Gastroesophageal sphincter (tissue), 4 donors: ENCODE measurements at regions not wholly inside any gene's neighbourhood (a gene's known extent, or its start where the extent isn't known, plus 50 kb on each side); places are given as distances from the start of the nearest gene placed in this dataset.
A peak's percentile ranks its signal among the peaks of the same experiment; 100 is the strongest.
"Not testable (repeated sequence)": the region's sequence is repeated elsewhere in the genome, so short reads cannot be mapped to it uniquely, and the experiment has no call there.

ENCODE experiments used
- ATAC-seq: fragments of 150-250 bp; one replicate; pipeline ENCODE4 v1.9.1; 2016; ENCODE audit warnings: mild to moderate bottlenecking, moderate library complexity
- H3K27ac ChIP-seq, 4 donors: fragments of 200-600 bp; sonication (generic) in 3 of 4; 1 replicate in 3 of 4; 2 replicates in 1 of 4; pipeline ENCODE4 v1.5.1; 2016 to 2019
- H3K27me3 ChIP-seq: fragments of 200-600 bp; sonication (generic); one replicate; pipeline ENCODE4 v1.5.1; 2019
- H3K36me3 ChIP-seq, 2 donors: fragments of 200-600 bp; sonication (generic); one replicate each; pipeline ENCODE4 v1.5.1; 2019; ENCODE audit warnings: control low read depth in 1 of 2
- H3K4me1 ChIP-seq, 3 donors: fragments of 200-600 bp; sonication (generic); 1 replicate in 2 of 3; 2 replicates in 1 of 3; pipeline ENCODE4 v1.5.1; 2016 to 2019; ENCODE audit warnings: control low read depth in 2 of 3
- H3K4me3 ChIP-seq, 2 donors: fragments of 200-600 bp; sonication (generic); one replicate each; pipeline ENCODE4 v1.5.1; 2019; ENCODE audit warnings: mild to moderate bottlenecking in 1 of 2, moderate library complexity in 1 of 2
- H3K9me3 ChIP-seq, 3 donors: fragments of 200-600 bp; sonication (generic); one replicate each; pipeline ENCODE4 v1.5.1; 2017 to 2019; ENCODE audit warnings: control low read depth in 2 of 3
- EP300 ChIP-seq: sonication (generic); formaldehyde crosslinking; IDR thresholded peaks from one replicate; pipeline ENCODE4 v1.6.1; 2017; ENCODE audit warnings: antibody characterized with exemption, mild to moderate bottlenecking
- POLR2A ChIP-seq, 2 donors: fragments of 450-650 bp; IDR thresholded peaks; one replicate each; pipeline ENCODE4 v1.6.1; 2017; ENCODE audit warnings: antibody characterized with exemption in 2 of 2, mild to moderate bottlenecking in 2 of 2, moderate library complexity in 1 of 2
- POLR2AphosphoS5 ChIP-seq: sonication (generic); formaldehyde crosslinking; IDR thresholded peaks from one replicate; pipeline ENCODE4 v1.6.1; 2017; ENCODE audit warnings: antibody characterized with exemption
- WGBS, 2 donors: methylation state at CpG; one replicate each; pipeline ENCODE4 v1.1.5; 2018; ENCODE audit warnings: low coverage in 1 of 2; 5-methylcytosine and 5-hydroxymethylcytosine counted together
- TF ChIP-seq, protein P1 (sequence below), 4 experiments: fragments of 200-600 bp in 2 of 4; fragments of 450-650 bp in 2 of 4; sonication (generic) in 1 of 4; IDR thresholded peaks; one replicate each; pipeline ENCODE4 v1.5.1; 2017 to 2019; ENCODE audit warnings: antibody characterized with exemption in 4 of 4, mild to moderate bottlenecking in 2 of 4, moderate library complexity in 2 of 4

DNA sequence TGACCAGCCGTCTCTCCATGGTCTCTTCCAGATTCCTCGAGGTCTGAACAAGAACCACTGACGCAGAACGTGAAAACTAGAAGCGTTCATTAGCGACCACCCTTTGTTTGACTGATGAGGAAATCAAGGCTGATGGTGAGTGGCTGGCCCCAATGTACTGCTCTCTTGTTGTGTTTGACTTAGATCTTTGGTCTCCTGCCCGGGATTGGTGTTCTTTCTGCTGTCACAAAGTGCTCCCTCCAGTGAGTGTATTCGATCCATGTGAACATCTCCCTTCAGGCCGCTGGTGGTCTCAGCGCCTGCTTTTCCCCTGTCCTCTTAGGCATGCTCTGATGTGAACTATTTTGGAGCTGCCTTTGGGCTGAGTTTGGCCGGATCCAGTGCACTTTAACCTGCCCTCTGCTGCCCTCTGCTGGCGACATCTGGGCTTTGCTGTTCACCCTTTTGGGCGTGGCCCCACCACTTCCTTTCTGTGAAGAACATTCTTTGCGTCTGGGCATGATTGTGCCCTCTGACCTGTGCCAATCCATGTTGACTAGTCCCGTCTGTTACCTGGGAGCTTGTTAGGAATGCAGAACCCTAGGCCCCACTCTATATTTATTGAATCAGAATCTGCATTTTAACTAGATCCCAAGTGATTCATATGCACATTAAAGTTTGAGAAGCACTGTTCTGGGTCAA, 279.1 kb downstream of the TTC6 start:
- H3K4me3 ChIP-seq = no peak overlapping the region
- H3K4me1 ChIP-seq = peaks cover 0 to 11% (median 0%) of the 10 kb centered on the region in 3 donors
- H3K27ac ChIP-seq = no peak overlapping the region
- 32 to 56% methylated on average over 8 to 14 of the region's 15 CpGs for WGBS, 2 donors
- TF ChIP-seq, protein P1, sequence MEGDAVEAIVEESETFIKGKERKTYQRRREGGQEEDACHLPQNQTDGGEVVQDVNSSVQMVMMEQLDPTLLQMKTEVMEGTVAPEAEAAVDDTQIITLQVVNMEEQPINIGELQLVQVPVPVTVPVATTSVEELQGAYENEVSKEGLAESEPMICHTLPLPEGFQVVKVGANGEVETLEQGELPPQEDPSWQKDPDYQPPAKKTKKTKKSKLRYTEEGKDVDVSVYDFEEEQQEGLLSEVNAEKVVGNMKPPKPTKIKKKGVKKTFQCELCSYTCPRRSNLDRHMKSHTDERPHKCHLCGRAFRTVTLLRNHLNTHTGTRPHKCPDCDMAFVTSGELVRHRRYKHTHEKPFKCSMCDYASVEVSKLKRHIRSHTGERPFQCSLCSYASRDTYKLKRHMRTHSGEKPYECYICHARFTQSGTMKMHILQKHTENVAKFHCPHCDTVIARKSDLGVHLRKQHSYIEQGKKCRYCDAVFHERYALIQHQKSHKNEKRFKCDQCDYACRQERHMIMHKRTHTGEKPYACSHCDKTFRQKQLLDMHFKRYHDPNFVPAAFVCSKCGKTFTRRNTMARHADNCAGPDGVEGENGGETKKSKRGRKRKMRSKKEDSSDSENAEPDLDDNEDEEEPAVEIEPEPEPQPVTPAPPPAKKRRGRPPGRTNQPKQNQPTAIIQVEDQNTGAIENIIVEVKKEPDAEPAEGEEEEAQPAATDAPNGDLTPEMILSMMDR (IDR thresholded peaks at IDR 0.05) = peak; percentile 53 to 88 (median 73)
- no peak for TF ChIP-seq EP300
- H3K27me3 ChIP-seq = no peaks in the 10 kb centered on the region
- no peaks in the 10 kb centered on the region for H3K9me3 ChIP-seq
- ATAC-seq = peak; percentile 61
- H3K36me3 ChIP-seq = no peaks in the 10 kb centered on the region

DNA sequence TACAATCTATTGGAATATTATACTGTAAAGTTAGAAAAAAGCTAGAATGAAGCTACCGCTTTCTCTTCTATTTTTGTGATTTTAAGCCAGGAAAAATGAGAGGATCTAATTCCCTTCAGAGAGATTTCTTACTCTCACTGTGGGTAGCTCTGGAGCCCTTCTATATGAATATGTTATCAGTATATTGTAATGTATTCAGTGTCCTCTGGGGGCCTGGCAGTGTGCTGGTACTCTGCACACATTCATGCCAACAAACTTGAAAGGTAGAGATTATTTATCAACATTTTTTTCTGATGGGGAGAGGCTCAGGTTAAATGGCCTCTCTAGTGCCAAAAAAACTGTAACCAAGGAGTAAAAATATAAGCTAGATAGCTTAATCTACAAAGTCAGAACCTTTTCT, 292.8 kb downstream of the TTC6 start:
- Histone ChIP-seq H3K27me3 (no peaks in the 10 kb centered on the region), H3K9me3 (no peaks in the 10 kb centered on the region), H3K27ac (no peak overlapping the region), H3K36me3 (no peaks in the 10 kb centered on the region), H3K4me1 (peaks cover 0 to 11% (median 0%) of the 10 kb centered on the region in 3 donors), H3K4me3 (no peak overlapping the region)
- no peak for TF ChIP-seq POLR2A (IDR thresholded peaks at IDR 0.05)
- TF ChIP-seq POLR2AphosphoS5 = no peak
- no peak for TF ChIP-seq EP300
- TF ChIP-seq, protein P1 (IDR thresholded peaks at IDR 0.05) = no peak
- ATAC-seq = no peak
- WGBS, 2 donors = 100% methylated on average over 1 of the region's 1 CpG

DNA sequence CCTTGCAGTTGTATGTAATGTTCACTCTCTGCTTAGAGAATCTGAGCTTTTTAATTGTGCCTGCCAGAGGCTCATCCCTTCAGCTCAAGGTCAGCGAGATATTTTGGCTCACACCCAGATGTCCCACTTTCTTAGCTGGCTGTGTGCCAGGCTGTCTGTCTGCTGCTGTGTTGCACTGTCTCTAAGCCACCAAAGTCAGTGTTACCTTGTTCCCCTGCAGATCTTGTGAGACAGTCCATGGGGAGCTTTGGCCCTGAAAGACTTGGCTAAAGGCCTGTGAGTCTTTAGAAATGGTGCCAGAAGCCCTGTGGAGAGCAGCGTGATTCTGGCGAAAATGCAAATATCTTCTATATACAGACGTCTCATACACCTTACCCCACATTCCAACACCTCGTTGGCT, 293.7 kb downstream of the TTC6 start:
- TF ChIP-seq POLR2A (IDR thresholded peaks at IDR 0.05) = no peak
- TF ChIP-seq, protein P1 (IDR thresholded peaks at IDR 0.05) = no peak
- Histone ChIP-seq H3K4me3 (no peak overlapping the region), H3K27ac (no peak overlapping the region), H3K27me3 (no peaks in the 10 kb centered on the region), H3K9me3 (no peaks in the 10 kb centered on the region), H3K4me1 (peaks cover 0 to 11% (median 0%) of the 10 kb centered on the region in 3 donors), H3K36me3 (no peaks in the 10 kb centered on the region)
- ATAC-seq = no peak
- 2 to 9% methylated on average over 4 to 5 of the region's 5 CpGs for WGBS, 2 donors

DNA sequence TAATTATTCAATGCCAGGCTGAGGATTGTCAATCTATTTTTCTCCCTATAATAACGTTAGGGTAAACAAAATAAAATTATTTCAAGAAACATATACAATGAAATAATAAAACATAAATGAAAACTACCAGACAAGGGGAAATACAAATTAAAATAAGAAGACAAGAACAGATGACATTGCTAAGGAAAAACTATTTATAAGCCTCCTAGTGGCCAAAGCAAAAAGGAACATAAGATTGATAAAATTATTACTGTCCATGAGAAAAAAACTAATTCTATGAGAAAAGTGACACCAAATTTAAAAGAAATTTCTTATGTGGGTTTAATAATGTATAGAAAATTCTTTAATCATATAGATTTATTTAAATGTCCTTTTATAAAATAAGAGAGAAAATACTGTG, 294.7 kb downstream of the TTC6 start:
- Histone ChIP-seq H3K27me3 (no peaks in the 10 kb centered on the region), H3K27ac (no peak overlapping the region), H3K9me3 (no peaks in the 10 kb centered on the region), H3K36me3 (no peaks in the 10 kb centered on the region), H3K4me3 (no peak overlapping the region), H3K4me1 (peaks cover 0 to 11% (median 0%) of the 10 kb centered on the region in 3 donors)
- TF ChIP-seq, protein P1 (IDR thresholded peaks at IDR 0.05) = no peak
- no peak for TF ChIP-seq POLR2AphosphoS5
- TF ChIP-seq EP300 = no peak
- no peak for TF ChIP-seq POLR2A (IDR thresholded peaks at IDR 0.05)
- 29 to 90% methylated on average over 1 of the region's 1 CpG for WGBS, 2 donors
- ATAC-seq = no peak

DNA sequence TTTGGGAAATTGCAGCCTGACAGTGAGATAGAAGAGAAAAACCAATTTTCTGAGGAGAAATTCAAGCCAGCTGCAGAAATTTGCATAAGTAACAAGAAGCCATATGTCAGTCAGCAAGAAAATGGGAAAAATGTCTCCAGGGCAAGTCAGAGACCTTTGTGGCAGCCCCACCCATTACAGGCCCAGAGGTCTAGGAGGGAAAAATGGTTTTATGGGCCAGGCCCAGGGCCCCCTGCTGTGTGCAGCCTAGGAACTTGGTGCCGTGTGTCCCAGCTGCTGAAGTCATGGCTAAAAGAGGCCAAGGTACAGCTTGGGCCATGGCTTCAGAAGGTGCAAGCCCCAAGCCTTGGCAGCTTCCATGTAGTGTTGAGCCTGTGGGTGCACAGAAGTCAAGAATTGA, 296.1 kb downstream of the TTC6 start:
- 83 to 100% methylated on average over 1 of the region's 1 CpG for WGBS, 2 donors
- H3K9me3 ChIP-seq, H3K36me3 ChIP-seq, H3K27ac ChIP-seq, H3K4me3 ChIP-seq, H3K27me3 ChIP-seq, ATAC-seq: not testable (repeated sequence)
- peaks cover 0 to 11% (median 0%) of the 10 kb centered on the region in 3 donors for H3K4me1 ChIP-seq
